Chondrocyte (in vitro differentiated cells): ENCODE measurements at regions not wholly inside any gene's neighbourhood (a gene's known extent, or its start where the extent isn't known, plus 50 kb on each side); places are given as distances from the start of the nearest gene placed in this dataset.

ENCODE experiments used
- DNase-seq: peaks from one replicate; pipeline ENCODE4 v3.0.0; 2021; ENCODE audit warnings: mixed read lengths, low spot score
- H3K27ac Mint-ChIP-seq: one replicate; pipeline ENCODE4 v1.8.0; 2021; ENCODE audit warnings: mild to moderate bottlenecking, moderate library complexity, mixed read lengths; ENCODE audit not compliant: unreplicated experiment
- H3K27me3 Mint-ChIP-seq: 2 replicates; pipeline ENCODE4 v1.8.0; 2021; ENCODE audit warnings: low read depth, mixed read lengths
- H3K36me3 Mint-ChIP-seq: 2 replicates; pipeline ENCODE4 v1.8.0; 2021; ENCODE audit warnings: low read depth, mixed read lengths
- H3K4me1 Mint-ChIP-seq: 2 replicates; pipeline ENCODE4 v1.8.0; 2021; ENCODE audit warnings: low read depth, mild to moderate bottlenecking, mixed read lengths
- H3K4me3 Mint-ChIP-seq: one replicate; pipeline ENCODE4 v1.8.0; 2021; ENCODE audit warnings: mild to moderate bottlenecking, moderate library complexity, mixed read lengths; ENCODE audit not compliant: unreplicated experiment
- H3K9me3 Mint-ChIP-seq: 2 replicates; pipeline ENCODE4 v1.8.0; 2021; ENCODE audit warnings: low read depth, mixed read lengths
- CTCF ChIP-seq: fragments of 200-600 bp; sonication (generic); IDR thresholded peaks from 2 replicates; pipeline ENCODE4 v1.5.0; 2021; ENCODE audit warnings: antibody characterized with exemption, mild to moderate bottlenecking, moderate library complexity

DNA sequence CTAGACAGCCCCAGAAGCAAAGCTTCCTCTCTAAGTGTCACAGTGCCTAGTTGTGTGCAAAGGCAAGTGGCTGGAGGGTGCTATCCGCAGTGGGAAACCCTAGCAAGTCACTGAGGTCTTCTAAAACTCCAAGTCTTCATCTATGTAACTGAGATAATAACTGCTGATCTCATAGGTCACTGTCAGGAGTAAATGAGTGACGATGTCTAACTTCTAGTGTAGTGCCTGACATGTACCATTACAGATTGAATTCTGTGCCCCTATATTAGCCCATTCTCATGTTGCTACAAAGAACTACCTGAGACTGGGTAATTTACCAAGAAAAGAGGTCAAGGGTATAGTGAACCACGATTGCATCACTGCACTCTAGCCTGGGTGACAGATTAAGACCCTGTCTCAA is 253.5 kb upstream of the JARID2 start:
- Mint-ChIP-seq H3K9me3 (no peaks in the 10 kb centered on the region), H3K4me3 (no peak overlapping the region), H3K36me3 (no peaks in the 10 kb centered on the region), H3K4me1 (no peaks in the 10 kb centered on the region), H3K27ac (no peak overlapping the region), H3K27me3 (peaks cover 1% of the 10 kb centered on the region)
- no peak for TF ChIP-seq CTCF
- DNase-seq = no peak

GRCh38 chr6:14995208-14995607 is 250.7 kb upstream of the JARID2 start:
- Mint-ChIP-seq H3K36me3 (no peaks in the 10 kb centered on the region), H3K27me3 (peaks cover 1% of the 10 kb centered on the region), H3K9me3 (no peaks in the 10 kb centered on the region), H3K4me3 (no peak overlapping the region), H3K4me1 (no peaks in the 10 kb centered on the region), H3K27ac (no peak overlapping the region)
- no peak for TF ChIP-seq CTCF
- no peak for DNase-seq

GRCh38 chr6:14995966-14996602 is 249.8 kb upstream of the JARID2 start:
- Mint-ChIP-seq H3K9me3 (no peaks in the 10 kb centered on the region), H3K4me3 (no peak overlapping the region), H3K36me3 (no peaks in the 10 kb centered on the region), H3K27me3 (peaks cover 1% of the 10 kb centered on the region), H3K4me1 (no peaks in the 10 kb centered on the region), H3K27ac (no peak overlapping the region)
- TF ChIP-seq CTCF = no peak
- no peak for DNase-seq

GRCh38 chr6:14996892-14997291 is 249.0 kb upstream of the JARID2 start:
- Mint-ChIP-seq H3K27ac (no peak overlapping the region), H3K36me3 (no peaks in the 10 kb centered on the region), H3K4me3 (no peak overlapping the region), H3K27me3 (peaks cover 1% of the 10 kb centered on the region), H3K9me3 (no peaks in the 10 kb centered on the region), H3K4me1 (no peaks in the 10 kb centered on the region)
- TF ChIP-seq CTCF = no peak
- DNase-seq = no peak

DNA sequence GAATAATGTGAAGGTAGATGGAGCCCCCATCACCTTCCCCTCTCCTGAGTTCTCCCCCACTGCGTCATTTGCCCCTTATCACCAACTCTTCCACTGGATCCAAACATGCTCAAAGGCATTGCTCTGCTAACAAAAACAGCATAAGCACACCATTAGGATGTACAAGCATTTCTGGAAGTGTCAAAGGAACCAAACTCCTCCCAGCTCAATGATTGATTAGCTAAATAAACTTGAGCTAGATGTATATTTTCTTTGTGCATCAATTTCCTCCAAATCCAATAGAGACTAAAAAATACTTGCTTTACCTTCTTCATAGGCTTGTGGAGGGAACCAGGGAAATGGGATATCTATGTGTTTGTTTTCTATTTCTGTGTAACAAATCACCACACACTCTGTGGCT is 248.4 kb upstream of the JARID2 start:
- TF ChIP-seq CTCF = no peak
- Mint-ChIP-seq H3K27me3 (peaks cover 1% of the 10 kb centered on the region), H3K36me3 (no peaks in the 10 kb centered on the region), H3K9me3 (no peaks in the 10 kb centered on the region), H3K4me3 (no peak overlapping the region), H3K4me1 (no peaks in the 10 kb centered on the region), H3K27ac (no peak overlapping the region)
- DNase-seq = no peak
